ENCODE measurements at regions not wholly inside any gene's neighbourhood (a gene's known extent, or its start where the extent isn't known, plus 50 kb on each side); places are given as distances from the start of the nearest gene placed in this dataset.

GRCh38 chr4:146040623-146041022 is 102.0 kb upstream of the ZNF827 start:
- Mint-ChIP-seq H3K36me3 (ENCODE audit: low read depth) (no peaks in the 10 kb centered on the region), H3K4me1 (peaks cover 33% of the 10 kb centered on the region), H3K4me3 (no peak overlapping the region), H3K27ac (no peak overlapping the region), H3K27me3 (no peaks in the 10 kb centered on the region), H3K9me3 (peaks cover 3% of the 10 kb centered on the region)
- ATAC-seq (ENCODE audit: low read depth) (no peak), DNase-seq (no peak)
- ChIA-PET CTCF (no interaction called here), POLR2A (interaction anchor here (0.7 kb wide), 1 partner anchor 9 kb away, joined by 5 read pairs; no protein-coding TSS in a partner anchor)
- intact Hi-C loops (cut with micrococcal nuclease) = loop anchor here (1.0 kb wide), 1 partner anchor 10 kb away; no protein-coding TSS in a partner anchor
- TF ChIP-seq CTCF (IDR thresholded peaks at IDR 0.05) = no peak

GRCh38 chr4:146033149-146033548 is 94.5 kb upstream of the ZNF827 start:
- ATAC-seq (ENCODE audit: low read depth) = no peak
- CTCF ChIA-PET = interaction anchor here (0.8 kb wide), 1 partner anchor 46 kb away, joined by 3 read pairs; no protein-coding TSS in a partner anchor
- Mint-ChIP-seq H3K4me3 (peak overlapping the region; percentile 28), H3K9me3 (peaks cover 3% of the 10 kb centered on the region), H3K4me1 (peaks cover 46% of the 10 kb centered on the region), H3K27me3 (no peaks in the 10 kb centered on the region), H3K36me3 (ENCODE audit: low read depth) (no peaks in the 10 kb centered on the region), H3K27ac (no peak overlapping the region)
- intact Hi-C loops (cut with micrococcal nuclease) = loop anchor here (5.0 kb wide), 2 partner anchors 76 to 416 kb away; partner anchors contain the start of gene MMAA
- no peak for TF ChIP-seq CTCF (IDR thresholded peaks at IDR 0.05)
- POLR2A ChIA-PET = interaction anchor here (1.6 to 5.3 kb wide), 2 partner anchors 14 to 26 kb away, joined by 3 to 34 read pairs; no protein-coding TSS in a partner anchor
- no peak for DNase-seq

GRCh38 chr4:146032234-146032860 is 93.7 kb upstream of the ZNF827 start:
- Mint-ChIP-seq H3K9me3 (peaks cover 3% of the 10 kb centered on the region), H3K27me3 (no peaks in the 10 kb centered on the region), H3K27ac (peak overlapping the region; percentile 66), H3K36me3 (ENCODE audit: low read depth) (no peaks in the 10 kb centered on the region), H3K4me3 (no peak overlapping the region), H3K4me1 (peaks cover 46% of the 10 kb centered on the region)
- DNase-seq (no peak), ATAC-seq (ENCODE audit: low read depth) (no peak)
- ChIA-PET POLR2A (interaction anchor here (1.6 to 5.3 kb wide), 3 partner anchors 15 to 27 kb away, joined by 3 to 34 read pairs (median 16); no protein-coding TSS in a partner anchor), CTCF (interaction anchor here (0.7 to 1.4 kb wide), 5 partner anchors 15 to 1065 kb away, joined by 3 to 4 read pairs (median 3); no protein-coding TSS in a partner anchor)
- intact Hi-C loops (cut with micrococcal nuclease) = loop anchor here (5.0 kb wide), 2 partner anchors 75 to 415 kb away; partner anchors contain the start of gene MMAA
- no peak for TF ChIP-seq CTCF (IDR thresholded peaks at IDR 0.05)

- Mint-ChIP-seq H3K27ac (peak overlapping the region; percentile 86), H3K9me3 (no peaks in the 10 kb centered on the region), H3K4me3 (peak overlapping the region; percentile 63), H3K4me1 (peaks cover 51% of the 10 kb centered on the region), H3K36me3 (ENCODE audit: low read depth) (no peaks in the 10 kb centered on the region), H3K27me3 (no peaks in the 10 kb centered on the region)
- peak; percentile 97 for ATAC-seq (ENCODE audit: low read depth)
- ChIA-PET CTCF (interaction anchor here (1.1 to 2.9 kb wide), 5 partner anchors 20 to 1067 kb away, joined by 3 to 13 read pairs (median 4); no protein-coding TSS in a partner anchor), POLR2A (interaction anchor here (3.5 to 5.3 kb wide), 2 partner anchors 20 to 29 kb away, joined by 16 to 34 read pairs; no protein-coding TSS in a partner anchor)
- peak; percentile 35 for DNase-seq
- TF ChIP-seq CTCF (IDR thresholded peaks at IDR 0.05) = no peak
- intact Hi-C loops (cut with micrococcal nuclease) = loop anchor here (1.0 to 5.0 kb wide), 13 partner anchors 10 to 886 kb away; partner anchors contain the start of genes LSM6, MMAA, SLC10A7 and ZNF827
Measured at GRCh38 chr4:146029939-146030710, 91.5 kb upstream of the ZNF827 start.

Measured in activated B cell treated with CpG ODN at 0.5 μM for 24 hours (primary cell).